ENCODE measurements at regions not wholly inside any gene's neighbourhood (a gene's known extent, or its start where the extent isn't known, plus 50 kb on each side); places are given as distances from the start of the nearest gene placed in this dataset.

DNA sequence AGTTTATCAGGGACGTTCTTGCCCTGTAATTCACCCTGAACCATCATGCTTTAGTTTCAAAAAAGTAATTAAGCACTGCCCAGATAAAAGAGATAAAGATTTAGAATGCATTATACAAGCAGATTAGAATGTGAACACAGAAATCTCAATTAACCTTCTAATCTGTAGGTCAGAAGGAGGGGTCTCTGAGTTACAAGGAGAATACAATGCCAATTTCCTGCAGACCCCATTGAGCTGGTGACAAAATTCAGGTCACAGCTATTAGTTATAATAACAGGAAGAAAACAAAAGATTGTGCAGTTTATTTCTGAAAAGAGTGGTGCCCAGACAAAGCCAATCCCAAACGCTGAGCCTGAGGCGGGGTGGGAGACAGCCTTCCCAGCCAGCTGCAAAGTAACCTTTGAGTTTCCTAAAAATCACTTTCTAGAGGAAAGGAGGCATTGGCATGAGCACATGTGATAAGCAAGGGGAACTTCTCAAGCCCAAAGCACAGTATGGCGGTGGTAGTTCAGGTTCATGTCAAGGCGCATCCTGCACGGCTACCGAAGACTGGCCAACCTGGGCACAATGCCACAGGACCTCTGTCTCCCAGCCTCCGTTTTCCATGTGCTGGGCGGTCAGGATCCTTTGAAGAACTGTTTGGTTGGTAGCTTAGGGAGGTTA is 192.5 kb downstream of the TTLL2 start:
- Histone ChIP-seq H3K27ac (ENCODE audit: low read depth in 2 of 2, low read length in 1 of 2) (no peak overlapping the region), H3K4me2 (no peak overlapping the region), H3F3A (replicated peaks; ENCODE audit: insufficient read depth) (no peaks in the 10 kb centered on the region), H3K27me3 (ENCODE audit: insufficient read depth) (no peaks in the 10 kb centered on the region), H4K20me1 (ENCODE audit: insufficient read depth) (no peaks in the 10 kb centered on the region), H3K36me3 (replicated peaks in 1 of 2; ENCODE audit: control insufficient read depth in 1 of 2, insufficient read depth in 2 of 2, low read length in 1 of 2) (no peaks in the 10 kb centered on the region), H3K9ac (no peak overlapping the region), H3K4me1 (ENCODE audit: control insufficient read depth in 1 of 2, insufficient read depth in 2 of 2, low read depth in 1 of 2, low read length in 1 of 2) (no peaks in the 10 kb centered on the region), H3K79me2 (ENCODE audit: insufficient read depth) (no peaks in the 10 kb centered on the region), H2AFZ (ENCODE audit: low read depth) (no peak overlapping the region), H3K4me3 (ENCODE audit: low read depth in 2 of 2, low read length in 1 of 2) (no peak overlapping the region), H3K9me3 (no peaks in the 10 kb centered on the region), H3K9me2 (no peaks in the 10 kb centered on the region)
- CTCF ChIA-PET: no interaction called here
- DNase-seq: no peak
- POLR2A ChIA-PET: no interaction called here
- TF ChIP-seq TEAD4 (IDR thresholded peaks at IDR 0.05; ENCODE audit: borderline replicate concordance, insufficient read depth) (no peak), ELF1 (IDR thresholded peaks at IDR 0.05) (no peak), RCOR1 (IDR thresholded peaks at IDR 0.05; ENCODE audit: low read length) (no peak), EZH2phosphoT487 (IDR thresholded peaks at IDR 0.05; ENCODE audit: borderline replicate concordance, low read depth) (no peak), CHD2 (IDR thresholded peaks at IDR 0.05; ENCODE audit: low read length, partially characterized antibody) (no peak), TCF12 (IDR thresholded peaks at IDR 0.05) (no peak), FOSL2 (IDR thresholded peaks at IDR 0.05; ENCODE audit: borderline replicate concordance, low read depth) (no peak), NRF1 (IDR thresholded peaks at IDR 0.05; ENCODE audit: low read depth, low read length) (no peak), SMC3 (IDR thresholded peaks at IDR 0.05; ENCODE audit: low read depth, low read length) (no peak), RFX5 (IDR thresholded peaks at IDR 0.05; ENCODE audit: low read length) (no peak)
- TF ChIP-seq, protein P1, sequence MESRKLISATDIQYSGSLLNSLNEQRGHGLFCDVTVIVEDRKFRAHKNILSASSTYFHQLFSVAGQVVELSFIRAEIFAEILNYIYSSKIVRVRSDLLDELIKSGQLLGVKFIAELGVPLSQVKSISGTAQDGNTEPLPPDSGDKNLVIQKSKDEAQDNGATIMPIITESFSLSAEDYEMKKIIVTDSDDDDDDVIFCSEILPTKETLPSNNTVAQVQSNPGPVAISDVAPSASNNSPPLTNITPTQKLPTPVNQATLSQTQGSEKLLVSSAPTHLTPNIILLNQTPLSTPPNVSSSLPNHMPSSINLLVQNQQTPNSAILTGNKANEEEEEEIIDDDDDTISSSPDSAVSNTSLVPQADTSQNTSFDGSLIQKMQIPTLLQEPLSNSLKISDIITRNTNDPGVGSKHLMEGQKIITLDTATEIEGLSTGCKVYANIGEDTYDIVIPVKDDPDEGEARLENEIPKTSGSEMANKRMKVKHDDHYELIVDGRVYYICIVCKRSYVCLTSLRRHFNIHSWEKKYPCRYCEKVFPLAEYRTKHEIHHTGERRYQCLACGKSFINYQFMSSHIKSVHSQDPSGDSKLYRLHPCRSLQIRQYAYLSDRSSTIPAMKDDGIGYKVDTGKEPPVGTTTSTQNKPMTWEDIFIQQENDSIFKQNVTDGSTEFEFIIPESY (IDR thresholded peaks at IDR 0.05; ENCODE audit: borderline replicate concordance, low read depth): no peak
- TF ChIP-seq, protein P2, sequence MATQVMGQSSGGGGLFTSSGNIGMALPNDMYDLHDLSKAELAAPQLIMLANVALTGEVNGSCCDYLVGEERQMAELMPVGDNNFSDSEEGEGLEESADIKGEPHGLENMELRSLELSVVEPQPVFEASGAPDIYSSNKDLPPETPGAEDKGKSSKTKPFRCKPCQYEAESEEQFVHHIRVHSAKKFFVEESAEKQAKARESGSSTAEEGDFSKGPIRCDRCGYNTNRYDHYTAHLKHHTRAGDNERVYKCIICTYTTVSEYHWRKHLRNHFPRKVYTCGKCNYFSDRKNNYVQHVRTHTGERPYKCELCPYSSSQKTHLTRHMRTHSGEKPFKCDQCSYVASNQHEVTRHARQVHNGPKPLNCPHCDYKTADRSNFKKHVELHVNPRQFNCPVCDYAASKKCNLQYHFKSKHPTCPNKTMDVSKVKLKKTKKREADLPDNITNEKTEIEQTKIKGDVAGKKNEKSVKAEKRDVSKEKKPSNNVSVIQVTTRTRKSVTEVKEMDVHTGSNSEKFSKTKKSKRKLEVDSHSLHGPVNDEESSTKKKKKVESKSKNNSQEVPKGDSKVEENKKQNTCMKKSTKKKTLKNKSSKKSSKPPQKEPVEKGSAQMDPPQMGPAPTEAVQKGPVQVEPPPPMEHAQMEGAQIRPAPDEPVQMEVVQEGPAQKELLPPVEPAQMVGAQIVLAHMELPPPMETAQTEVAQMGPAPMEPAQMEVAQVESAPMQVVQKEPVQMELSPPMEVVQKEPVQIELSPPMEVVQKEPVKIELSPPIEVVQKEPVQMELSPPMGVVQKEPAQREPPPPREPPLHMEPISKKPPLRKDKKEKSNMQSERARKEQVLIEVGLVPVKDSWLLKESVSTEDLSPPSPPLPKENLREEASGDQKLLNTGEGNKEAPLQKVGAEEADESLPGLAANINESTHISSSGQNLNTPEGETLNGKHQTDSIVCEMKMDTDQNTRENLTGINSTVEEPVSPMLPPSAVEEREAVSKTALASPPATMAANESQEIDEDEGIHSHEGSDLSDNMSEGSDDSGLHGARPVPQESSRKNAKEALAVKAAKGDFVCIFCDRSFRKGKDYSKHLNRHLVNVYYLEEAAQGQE (IDR thresholded peaks at IDR 0.05; ENCODE audit: low read depth, low read length): no peak
- TF ChIP-seq, protein P3, sequence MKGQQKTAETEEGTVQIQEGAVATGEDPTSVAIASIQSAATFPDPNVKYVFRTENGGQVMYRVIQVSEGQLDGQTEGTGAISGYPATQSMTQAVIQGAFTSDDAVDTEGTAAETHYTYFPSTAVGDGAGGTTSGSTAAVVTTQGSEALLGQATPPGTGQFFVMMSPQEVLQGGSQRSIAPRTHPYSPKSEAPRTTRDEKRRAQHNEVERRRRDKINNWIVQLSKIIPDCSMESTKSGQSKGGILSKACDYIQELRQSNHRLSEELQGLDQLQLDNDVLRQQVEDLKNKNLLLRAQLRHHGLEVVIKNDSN (IDR thresholded peaks at IDR 0.05; ENCODE audit: borderline replicate concordance, low read depth): no peak
- 43% methylated on average over 8 of the region's 9 CpGs for WGBS (ENCODE audit: low lambda C conversion rate)

All from SK-N-SH (cell line).